ENCODE measurements at regions not wholly inside any gene's neighbourhood (a gene's known extent, or its start where the extent isn't known, plus 50 kb on each side); places are given as distances from the start of the nearest gene placed in this dataset.

DNA sequence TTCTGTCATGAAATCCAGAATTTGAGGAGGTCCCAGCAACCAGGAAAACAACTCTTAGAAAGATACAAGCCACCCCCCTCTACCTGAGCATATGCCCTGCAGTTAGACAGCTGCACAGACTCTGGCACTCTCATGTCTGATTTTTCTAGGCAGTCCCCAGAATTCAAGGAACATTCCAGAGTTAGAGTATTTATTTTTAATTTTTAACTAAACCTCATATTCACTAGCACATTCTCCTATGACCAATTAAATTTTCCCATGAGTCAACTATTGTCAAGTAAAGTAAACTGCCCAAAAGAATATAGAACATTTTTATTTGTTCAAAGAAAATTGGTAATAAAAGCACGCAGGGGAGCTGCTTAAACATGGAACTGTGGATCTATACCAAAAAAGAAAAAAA is 490.5 kb upstream of the SEMA6A start:
- no peak overlapping the region for H3K27ac Mint-ChIP-seq
- ATAC-seq (ENCODE audit: low read depth): no peak
- POLR2A ChIA-PET: no interaction called here

DNA sequence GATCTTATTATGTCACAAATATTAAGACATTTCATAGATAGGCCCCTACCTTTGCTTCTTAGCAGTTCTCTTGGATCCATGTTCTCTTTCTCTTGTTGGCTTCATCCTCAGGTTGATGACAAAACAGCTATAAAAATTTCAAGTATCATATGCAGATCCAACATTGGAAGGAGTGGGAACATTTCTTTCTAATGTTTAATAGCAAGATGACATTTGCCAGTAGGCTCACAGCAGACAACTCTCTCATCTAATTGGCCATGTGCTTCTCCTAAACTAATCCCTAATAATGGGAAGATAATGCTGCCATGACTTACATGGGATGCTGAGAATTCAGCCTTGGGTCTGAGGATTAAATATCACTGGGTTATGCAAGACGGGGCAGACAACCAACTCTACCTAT is 485.5 kb upstream of the SEMA6A start:
- H3K27me3 Mint-ChIP-seq: no peaks in the 10 kb centered on the region
- H3K36me3 Mint-ChIP-seq: no peaks in the 10 kb centered on the region
- ATAC-seq (ENCODE audit: low read depth) (no peak), DNase-seq (no peak)
- no peak overlapping the region for H3K4me3 Mint-ChIP-seq
- no peaks in the 10 kb centered on the region for H3K9me3 Mint-ChIP-seq
- H3K4me1 Mint-ChIP-seq: no peaks in the 10 kb centered on the region
- H3K27ac Mint-ChIP-seq: no peak overlapping the region
- POLR2A ChIA-PET: no interaction called here

More for the DNA sequence above, 490.5 kb upstream of the SEMA6A start:
- no peak overlapping the region for H3K4me3 Mint-ChIP-seq
- H3K9me3 Mint-ChIP-seq: no peaks in the 10 kb centered on the region
- no peaks in the 10 kb centered on the region for H3K36me3 Mint-ChIP-seq
- no peaks in the 10 kb centered on the region for H3K4me1 Mint-ChIP-seq
- H3K27me3 Mint-ChIP-seq: no peaks in the 10 kb centered on the region
- DNase-seq: no peak

DNA sequence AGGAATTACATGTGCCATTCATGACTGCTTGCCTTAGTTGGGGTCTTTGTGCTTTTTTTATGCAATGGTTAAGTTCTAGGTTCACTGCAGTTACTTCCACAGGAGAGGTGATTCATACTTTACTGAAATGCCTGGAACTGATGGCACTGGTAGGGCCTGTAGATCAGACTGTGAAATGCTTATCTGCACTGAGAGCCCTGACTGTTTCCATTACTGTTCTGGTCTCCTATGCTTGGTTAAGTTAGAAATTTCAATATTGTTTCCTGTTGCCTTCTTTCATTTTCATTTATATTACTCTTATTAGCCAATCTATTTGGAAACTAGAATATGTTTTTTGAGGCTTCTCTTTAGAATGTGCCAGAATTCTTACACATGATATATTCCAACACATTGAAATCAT is 484.1 kb upstream of the SEMA6A start:
- DNase-seq (no peak), ATAC-seq (ENCODE audit: low read depth) (no peak)
- POLR2A ChIA-PET: no interaction called here
- Mint-ChIP-seq H3K4me3 (no peak overlapping the region), H3K27me3 (no peaks in the 10 kb centered on the region), H3K4me1 (no peaks in the 10 kb centered on the region), H3K27ac (no peak overlapping the region), H3K36me3 (no peaks in the 10 kb centered on the region), H3K9me3 (no peaks in the 10 kb centered on the region)

DNA sequence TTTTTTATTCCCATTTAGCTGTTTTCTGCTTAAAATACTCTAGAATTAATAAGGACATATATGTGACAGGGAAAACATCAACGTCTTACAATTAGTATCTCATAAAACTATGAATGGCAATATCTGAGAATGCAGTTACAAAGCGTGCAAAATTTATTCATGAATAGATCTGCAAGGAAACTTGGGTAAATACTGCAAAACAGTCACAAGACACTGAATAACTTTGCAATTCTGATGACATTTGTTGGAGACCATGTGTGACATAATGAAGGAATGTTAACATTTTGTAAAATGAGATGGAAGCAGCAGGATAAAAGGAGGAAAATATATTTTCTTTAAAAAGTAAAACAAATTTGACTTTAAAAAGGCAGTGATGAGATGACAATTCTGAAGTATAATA is 480.9 kb upstream of the SEMA6A start:
- H3K4me3 Mint-ChIP-seq: no peak overlapping the region
- POLR2A ChIA-PET: no interaction called here
- DNase-seq (no peak), ATAC-seq (ENCODE audit: low read depth) (no peak)
- no peaks in the 10 kb centered on the region for H3K36me3 Mint-ChIP-seq
- H3K4me1 Mint-ChIP-seq: no peaks in the 10 kb centered on the region
- H3K27ac Mint-ChIP-seq: no peak overlapping the region
- peaks cover 2% of the 10 kb centered on the region for H3K9me3 Mint-ChIP-seq
- H3K27me3 Mint-ChIP-seq: no peaks in the 10 kb centered on the region

DNA sequence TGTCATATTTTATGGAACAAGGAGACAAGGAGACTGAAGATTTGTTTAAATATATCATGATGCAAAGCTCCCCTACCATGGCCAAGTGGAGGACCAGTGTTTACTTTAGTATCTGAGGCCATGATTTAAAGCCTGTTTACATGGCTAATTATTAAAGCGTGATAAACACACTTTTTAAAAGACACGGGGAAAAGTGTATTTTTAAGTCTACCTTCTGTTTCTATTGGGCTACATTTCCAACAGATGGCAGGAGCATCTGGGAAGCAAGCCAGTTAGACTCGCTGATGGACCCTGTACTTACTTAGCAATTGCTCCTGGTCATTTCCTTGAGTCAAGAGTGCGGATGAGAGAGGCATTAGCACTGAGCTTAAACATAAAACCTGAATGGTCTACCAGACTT is 480.3 kb upstream of the SEMA6A start:
- H3K27me3 Mint-ChIP-seq: no peaks in the 10 kb centered on the region
- no peak for ATAC-seq (ENCODE audit: low read depth)

DNA sequence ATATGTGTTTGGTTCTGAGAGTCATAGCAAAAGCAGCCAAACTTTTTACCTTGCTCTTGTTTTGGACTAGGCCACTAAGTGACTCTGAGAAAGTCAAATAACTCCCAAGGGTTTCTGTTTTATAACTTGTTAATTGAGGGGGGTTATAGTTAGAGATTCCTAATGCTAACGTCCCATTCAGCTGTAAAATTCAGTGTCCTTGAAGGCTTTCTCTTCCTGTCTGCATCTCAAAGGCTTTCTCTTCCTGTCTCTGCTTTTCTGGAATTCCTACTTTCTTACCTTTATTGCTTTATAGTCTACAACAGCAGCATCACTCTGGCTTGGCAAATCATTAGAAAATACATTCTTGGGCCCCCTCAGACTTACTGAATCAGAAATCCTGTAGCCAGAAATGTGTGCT is 479.5 kb upstream of the SEMA6A start:
- ATAC-seq (ENCODE audit: low read depth): no peak

More for the DNA sequence above, 480.3 kb upstream of the SEMA6A start:
- H3K9me3 Mint-ChIP-seq: peaks cover 2% of the 10 kb centered on the region
- POLR2A ChIA-PET: no interaction called here
- no peaks in the 10 kb centered on the region for H3K4me1 Mint-ChIP-seq
- DNase-seq: no peak
- no peak overlapping the region for H3K4me3 Mint-ChIP-seq
- no peak overlapping the region for H3K27ac Mint-ChIP-seq
- H3K36me3 Mint-ChIP-seq: no peaks in the 10 kb centered on the region

DNA sequence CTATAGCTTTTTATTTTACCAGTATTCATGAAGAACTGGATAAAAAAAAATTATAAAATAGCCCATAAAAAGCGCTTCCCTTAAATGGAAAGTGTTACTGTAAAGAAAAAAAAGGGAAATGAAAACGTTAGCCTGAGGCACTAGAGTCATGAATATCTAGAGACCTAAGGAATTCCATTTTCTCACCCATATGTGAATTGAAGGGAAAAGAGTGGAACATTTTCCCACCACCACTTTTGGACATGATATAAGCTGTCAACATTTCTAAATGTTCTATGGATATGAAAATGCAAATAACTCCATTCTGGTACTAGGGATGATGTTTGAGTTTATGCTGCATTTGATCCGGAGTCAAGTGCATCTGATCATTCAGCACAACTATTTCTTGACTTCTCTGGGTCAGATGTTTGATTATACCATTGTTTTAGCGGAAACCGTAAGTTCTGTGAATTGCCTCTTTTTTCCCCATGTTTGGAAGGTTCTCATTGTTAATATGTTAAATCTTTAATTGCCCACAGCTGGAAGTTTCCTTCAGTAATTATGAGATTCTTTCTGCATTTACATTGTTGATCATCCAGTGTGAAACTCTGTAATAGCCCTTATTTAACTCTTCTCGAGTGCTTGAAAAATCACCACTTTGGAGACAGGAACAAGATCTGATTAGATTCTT is 467.4 kb upstream of the SEMA6A start:
- no peaks in the 10 kb centered on the region for H3K4me1 Mint-ChIP-seq
- H3K4me3 Mint-ChIP-seq: no peak overlapping the region
- no peak overlapping the region for H3K27ac Mint-ChIP-seq
- H3K27me3 Mint-ChIP-seq: no peaks in the 10 kb centered on the region
- no peaks in the 10 kb centered on the region for H3K9me3 Mint-ChIP-seq
- POLR2A ChIA-PET: no interaction called here
- ATAC-seq (ENCODE audit: low read depth): no peak
- no peak for DNase-seq
- H3K36me3 Mint-ChIP-seq: no peaks in the 10 kb centered on the region

More for the DNA sequence above, 479.5 kb upstream of the SEMA6A start:
- POLR2A ChIA-PET: no interaction called here
- Mint-ChIP-seq H3K4me1 (no peaks in the 10 kb centered on the region), H3K36me3 (no peaks in the 10 kb centered on the region), H3K27ac (no peak overlapping the region), H3K9me3 (peaks cover 2% of the 10 kb centered on the region), H3K4me3 (no peak overlapping the region), H3K27me3 (no peaks in the 10 kb centered on the region)
- no peak for DNase-seq

DNA sequence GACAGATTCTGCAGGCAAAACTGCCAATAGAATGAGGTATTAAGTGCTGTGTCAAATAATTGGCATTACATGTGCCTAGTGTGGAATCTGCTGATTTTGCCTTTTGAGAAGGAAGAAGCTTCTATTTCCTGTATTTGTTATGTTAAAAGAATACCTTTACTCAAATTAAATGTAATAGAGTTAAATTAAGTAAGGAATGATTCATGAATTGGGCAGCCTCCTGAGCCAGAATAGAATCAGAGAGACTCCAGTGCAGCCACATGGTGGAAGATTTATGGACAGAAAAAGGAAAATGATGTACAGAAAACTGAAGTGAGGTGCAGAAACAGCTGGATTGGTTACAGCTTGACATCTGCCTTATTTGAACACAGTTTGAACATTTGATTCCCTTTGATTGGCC is 464.4 kb upstream of the SEMA6A start:
- no peak overlapping the region for H3K27ac Mint-ChIP-seq
- no peaks in the 10 kb centered on the region for H3K36me3 Mint-ChIP-seq
- H3K27me3 Mint-ChIP-seq: no peaks in the 10 kb centered on the region
- no peaks in the 10 kb centered on the region for H3K9me3 Mint-ChIP-seq
- no peaks in the 10 kb centered on the region for H3K4me1 Mint-ChIP-seq
- H3K4me3 Mint-ChIP-seq: no peak overlapping the region
- no peak for ATAC-seq (ENCODE audit: low read depth)
- DNase-seq: no peak
- POLR2A ChIA-PET: no interaction called here

DNA sequence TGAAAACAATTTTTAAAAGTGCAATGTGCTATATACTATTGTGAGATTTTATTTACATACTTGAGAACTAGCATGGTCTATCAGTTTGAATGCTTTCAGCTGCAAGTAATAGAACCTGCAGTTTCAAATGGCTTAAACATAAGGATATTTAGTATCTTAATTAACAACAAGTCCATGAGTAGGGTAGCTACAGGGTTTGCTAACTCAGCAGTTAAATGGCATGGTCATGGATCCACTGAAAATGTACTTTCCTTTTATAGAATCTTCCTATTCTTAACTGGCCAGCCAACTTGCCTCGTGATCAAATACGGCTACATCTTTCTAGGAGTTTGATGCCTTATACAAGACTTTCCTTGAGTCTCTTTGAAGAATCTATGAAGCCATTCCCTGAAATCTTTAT is 452.8 kb upstream of the SEMA6A start:
- Mint-ChIP-seq H3K4me1 (no peaks in the 10 kb centered on the region), H3K27me3 (no peaks in the 10 kb centered on the region), H3K36me3 (no peaks in the 10 kb centered on the region), H3K27ac (no peak overlapping the region), H3K9me3 (no peaks in the 10 kb centered on the region), H3K4me3 (no peak overlapping the region)
- DNase-seq (no peak), ATAC-seq (ENCODE audit: low read depth) (no peak)
- POLR2A ChIA-PET: no interaction called here

DNA sequence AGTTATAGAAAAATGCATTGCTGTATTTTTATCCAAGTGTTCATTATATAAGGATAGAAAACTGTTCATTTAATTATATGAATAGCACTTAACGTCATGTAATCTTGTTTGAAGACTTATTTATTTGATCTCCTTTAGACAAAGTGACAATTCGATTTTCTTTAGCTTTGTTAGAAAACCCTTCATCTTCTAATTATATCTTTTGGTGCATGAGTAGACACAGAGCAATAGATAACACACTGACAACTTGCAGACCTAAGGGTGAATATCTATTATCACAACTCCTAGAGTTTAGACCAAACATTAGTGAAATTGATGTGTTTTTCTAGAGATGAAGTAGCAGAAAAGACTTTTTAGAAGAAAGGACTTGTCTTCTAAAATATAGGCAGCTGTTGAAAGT is 446.4 kb upstream of the SEMA6A start:
- no peaks in the 10 kb centered on the region for H3K36me3 Mint-ChIP-seq

DNA sequence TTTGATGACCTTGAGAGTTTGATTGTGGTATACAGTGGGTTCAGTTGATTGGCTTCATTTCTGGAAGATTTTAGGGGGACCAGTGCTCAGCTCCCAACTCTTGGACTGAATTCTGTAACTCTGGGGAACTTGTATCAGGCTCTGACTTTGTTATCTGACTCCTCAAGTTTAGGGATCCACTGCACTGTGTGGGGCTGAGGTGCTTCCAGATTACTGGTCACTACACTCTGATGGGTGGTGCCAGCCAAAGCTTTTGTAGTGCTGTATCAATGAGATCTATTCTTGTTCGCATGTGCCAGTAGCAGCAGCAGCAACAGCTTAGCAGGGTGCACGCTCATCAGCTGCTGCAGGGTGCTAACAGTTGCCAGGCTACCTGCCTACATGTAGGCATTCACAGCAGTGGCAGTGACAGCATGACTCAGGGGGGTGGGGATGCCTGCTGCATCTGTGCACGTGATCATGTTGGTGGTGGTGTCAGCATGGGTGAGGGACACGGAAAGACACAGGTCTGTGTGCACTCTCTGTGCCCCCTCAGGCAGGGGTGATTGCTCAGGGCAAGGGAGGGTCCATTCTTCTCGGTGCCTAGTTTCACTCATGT is 438.8 kb upstream of the SEMA6A start:
- Mint-ChIP-seq H3K27ac (no peak overlapping the region), H3K9me3 (peaks cover 1% of the 10 kb centered on the region), H3K4me1 (no peaks in the 10 kb centered on the region), H3K27me3 (no peaks in the 10 kb centered on the region), H3K4me3 (no peak overlapping the region), H3K36me3 (no peaks in the 10 kb centered on the region)
- DNase-seq (no peak), ATAC-seq (ENCODE audit: low read depth) (no peak)
- POLR2A ChIA-PET: no interaction called here

More for the DNA sequence above, 446.4 kb upstream of the SEMA6A start:
- Mint-ChIP-seq H3K4me3 (no peak overlapping the region), H3K4me1 (no peaks in the 10 kb centered on the region), H3K27ac (no peak overlapping the region), H3K9me3 (no peaks in the 10 kb centered on the region), H3K27me3 (peaks cover 2% of the 10 kb centered on the region)
- no peak for ATAC-seq (ENCODE audit: low read depth)
- POLR2A ChIA-PET: no interaction called here
- no peak for DNase-seq

DNA sequence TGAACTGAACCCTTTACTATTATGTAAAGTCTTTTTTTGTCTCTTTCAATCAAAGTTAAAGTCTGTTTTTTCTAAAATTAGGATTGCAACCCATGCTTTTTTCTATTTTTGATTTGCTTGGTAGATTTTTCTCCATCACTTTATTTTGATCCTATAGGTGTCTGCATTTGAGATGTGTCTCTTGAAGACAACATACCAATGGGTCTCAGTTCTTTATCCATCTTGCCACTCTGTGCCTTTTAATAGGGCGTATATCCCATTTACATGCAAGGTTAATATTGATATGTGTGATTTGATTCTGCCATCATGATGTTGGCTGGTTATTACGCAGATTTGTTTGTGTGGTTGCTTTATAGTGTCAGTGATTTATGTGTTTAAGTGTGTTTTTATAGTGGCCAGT is 436.0 kb upstream of the SEMA6A start:
- no peak for ATAC-seq (ENCODE audit: low read depth)

DNA sequence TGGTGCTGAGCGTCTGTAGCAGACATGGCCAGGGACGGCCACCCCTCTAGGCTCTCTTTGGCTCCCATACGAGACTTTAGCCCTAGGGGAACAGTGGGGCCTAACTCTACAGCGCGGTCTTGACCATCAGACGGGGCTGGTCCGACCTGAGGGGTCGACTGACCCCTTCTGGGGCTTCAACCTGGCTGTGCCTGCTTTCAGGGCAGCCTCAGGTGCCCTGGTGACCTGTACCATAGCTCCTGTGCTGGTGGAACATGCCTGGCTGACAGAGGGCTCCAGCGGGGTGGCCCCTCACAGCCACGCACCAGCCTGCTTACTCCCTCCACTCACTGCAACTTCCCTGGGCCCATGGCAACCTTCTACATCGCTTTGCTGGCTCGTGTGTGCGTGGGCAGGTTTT is 423.4 kb upstream of the SEMA6A start:
- Mint-ChIP-seq H3K4me1 (no peaks in the 10 kb centered on the region), H3K4me3 (no peak overlapping the region), H3K27me3 (no peaks in the 10 kb centered on the region), H3K36me3 (no peaks in the 10 kb centered on the region), H3K9me3 (no peaks in the 10 kb centered on the region), H3K27ac (no peak overlapping the region)
- POLR2A ChIA-PET: no interaction called here
- DNase-seq (no peak), ATAC-seq (ENCODE audit: low read depth) (no peak)

More for the DNA sequence above, 436.0 kb upstream of the SEMA6A start:
- no peaks in the 10 kb centered on the region for H3K27me3 Mint-ChIP-seq
- DNase-seq: no peak
- no peak overlapping the region for H3K27ac Mint-ChIP-seq
- no peaks in the 10 kb centered on the region for H3K36me3 Mint-ChIP-seq
- peaks cover 1% of the 10 kb centered on the region for H3K9me3 Mint-ChIP-seq
- POLR2A ChIA-PET: no interaction called here
- H3K4me3 Mint-ChIP-seq: no peak overlapping the region
- no peaks in the 10 kb centered on the region for H3K4me1 Mint-ChIP-seq

DNA sequence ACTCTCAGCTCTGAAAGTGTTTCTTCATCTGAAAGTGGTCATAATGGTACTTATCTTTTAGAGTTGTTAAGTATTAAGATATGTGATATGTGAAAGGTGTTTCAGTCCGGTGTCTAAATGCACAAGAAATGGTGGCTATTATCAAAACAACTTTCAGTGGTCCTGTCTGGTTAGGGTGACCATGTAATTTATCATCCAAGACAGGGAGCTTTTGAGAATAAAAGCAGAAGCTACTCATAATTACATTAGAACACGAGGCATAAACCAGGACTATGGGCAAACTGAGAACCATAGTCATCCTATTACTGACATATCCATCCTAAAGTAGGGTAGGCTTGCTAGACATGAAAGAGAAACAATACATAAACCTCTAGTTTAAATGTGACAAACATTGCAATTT is 418.1 kb upstream of the SEMA6A start:
- no peak overlapping the region for H3K4me3 Mint-ChIP-seq
- H3K27ac Mint-ChIP-seq: no peak overlapping the region
- no peaks in the 10 kb centered on the region for H3K4me1 Mint-ChIP-seq
- POLR2A ChIA-PET: no interaction called here
- no peak for ATAC-seq (ENCODE audit: low read depth)
- no peaks in the 10 kb centered on the region for H3K9me3 Mint-ChIP-seq
- no peaks in the 10 kb centered on the region for H3K36me3 Mint-ChIP-seq
- DNase-seq: no peak
- H3K27me3 Mint-ChIP-seq: no peaks in the 10 kb centered on the region

DNA sequence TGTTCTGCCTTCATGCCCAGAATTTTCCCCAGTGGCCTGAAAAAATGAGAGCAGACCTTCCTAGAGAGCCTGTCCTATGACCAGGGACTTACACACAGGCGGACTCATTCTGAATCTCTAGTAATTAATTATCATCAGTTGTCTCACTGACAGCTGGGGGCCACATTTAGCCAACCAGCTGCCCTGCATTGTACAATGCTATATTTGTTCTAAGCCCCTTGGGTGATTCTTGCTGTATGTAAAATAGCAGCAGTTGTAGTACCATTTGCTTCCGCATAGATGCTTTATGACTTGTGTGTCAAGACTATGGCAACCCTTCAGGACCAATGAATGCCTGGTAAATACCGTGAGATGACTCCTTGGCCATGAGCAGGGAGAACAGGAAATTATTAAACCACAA is 415.4 kb upstream of the SEMA6A start:
- POLR2A ChIA-PET: no interaction called here
- ATAC-seq (ENCODE audit: low read depth): no peak
- H3K27ac Mint-ChIP-seq: no peak overlapping the region
- no peak for DNase-seq
- no peaks in the 10 kb centered on the region for H3K4me1 Mint-ChIP-seq
- no peaks in the 10 kb centered on the region for H3K36me3 Mint-ChIP-seq
- no peak overlapping the region for H3K4me3 Mint-ChIP-seq
- H3K27me3 Mint-ChIP-seq: no peaks in the 10 kb centered on the region
- peaks cover 3% of the 10 kb centered on the region for H3K9me3 Mint-ChIP-seq
